ENCODE measurements at regions not wholly inside any gene's neighbourhood (a gene's known extent, or its start where the extent isn't known, plus 50 kb on each side); places are given as distances from the start of the nearest gene placed in this dataset.

DNA sequence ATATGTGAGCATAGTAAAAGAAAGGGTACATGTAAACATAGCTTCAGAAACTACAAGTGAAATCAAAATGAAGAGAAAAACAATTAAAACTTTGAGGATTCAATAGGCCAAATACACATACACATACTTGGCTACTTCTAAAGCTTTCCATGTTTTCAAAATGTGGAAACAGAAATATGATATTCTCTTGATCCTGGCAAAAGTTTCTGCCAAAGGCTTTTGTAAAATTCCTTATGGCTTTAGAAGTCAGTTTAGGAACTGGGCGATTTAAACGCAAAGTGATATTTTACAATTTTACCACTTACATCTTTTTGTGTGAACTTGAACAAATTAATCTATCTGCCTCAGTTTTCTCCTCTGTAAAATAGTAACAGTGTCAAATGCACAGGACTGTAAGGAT is 756.4 kb downstream of the C12orf50 start:
- Histone ChIP-seq H4K20me1 (ENCODE audit: control insufficient read depth, extremely low read depth, insufficient read depth, low read length) (no peaks in the 10 kb centered on the region), H3K4me1 (ENCODE audit: control insufficient read depth, extremely low read depth, insufficient read depth, low read length) (no peaks in the 10 kb centered on the region), H3K27ac (ENCODE audit: control insufficient read depth, insufficient read depth, low read length) (no peak overlapping the region), H3K36me3 (ENCODE audit: control insufficient read depth in 2 of 2, extremely low read depth in 1 of 2, insufficient read depth in 2 of 2, low read length in 2 of 2) (no peaks in the 10 kb centered on the region), H3K9ac (ENCODE audit: control insufficient read depth, extremely low read depth, insufficient read depth, low read length) (no peak overlapping the region), H3K4me2 (ENCODE audit: control insufficient read depth, extremely low read depth, insufficient read depth, low read depth, low read length) (no peak overlapping the region), H2AFZ (ENCODE audit: control insufficient read depth, low read length) (no peak overlapping the region), H3K9me1 (ENCODE audit: control insufficient read depth, extremely low read depth, insufficient read depth, low read length) (no peaks in the 10 kb centered on the region), H3K4me3 (ENCODE audit: control insufficient read depth in 2 of 3, extremely low read depth in 1 of 3, insufficient read depth in 2 of 3, low read depth in 1 of 3, low read length in 3 of 3) (no peak overlapping the region), H3K79me2 (ENCODE audit: control insufficient read depth, insufficient read depth, low read length) (no peaks in the 10 kb centered on the region), H3K27me3 (ENCODE audit: control insufficient read depth, extremely low read depth, insufficient read depth, low read length) (no peaks in the 10 kb centered on the region), H3K9me3 (ENCODE audit: control insufficient read depth, low read depth, low read length) (no peaks in the 10 kb centered on the region)
- TF ChIP-seq CTCF (optimal IDR thresholded peaks at IDR 0.05 in 1 of 3, IDR thresholded peaks at IDR 0.05 in 1 of 3, conservative IDR thresholded peaks at IDR 0.05 in 1 of 3; ENCODE audit: extremely low read depth in 1 of 3, insufficient read depth in 2 of 3, low read length in 3 of 3): no peak
- TF ChIP-seq EZH2 (IDR thresholded peaks at IDR 0.05; ENCODE audit: low read length): no peak
- no peak for FAIRE-seq
- no peak for DNase-seq (ENCODE audit: low read depth, low spot score)
- dilution Hi-C loops (cut with MboI; ENCODE audit: extremely low pct_ligation_motif_present, low sequenced_read_pairs): no loop called here

DNA sequence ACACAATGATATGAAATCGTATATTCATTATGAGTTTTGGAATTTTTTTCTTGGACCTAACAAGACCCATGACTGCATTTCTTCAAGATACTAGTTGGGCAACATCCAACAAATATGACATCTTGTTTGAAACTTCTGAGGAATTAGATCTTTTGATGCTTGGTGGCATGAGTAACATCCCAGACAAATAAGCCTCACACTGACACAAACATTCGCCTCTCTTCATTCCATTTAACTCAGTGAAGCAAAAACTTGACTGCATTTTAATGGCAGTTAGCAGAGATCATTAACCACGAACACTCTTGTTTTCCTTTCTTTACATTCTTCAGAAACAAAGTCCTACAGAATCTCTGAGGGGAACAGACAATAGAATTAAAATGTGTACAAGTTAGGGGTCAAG is 758.3 kb downstream of the C12orf50 start:
- no peak overlapping the region for H3K4me2 ChIP-seq (ENCODE audit: control insufficient read depth, extremely low read depth, insufficient read depth, low read depth, low read length)
- H3K9me1 ChIP-seq (ENCODE audit: control insufficient read depth, extremely low read depth, insufficient read depth, low read length): no peaks in the 10 kb centered on the region
- H3K79me2 ChIP-seq (ENCODE audit: control insufficient read depth, insufficient read depth, low read length): no peaks in the 10 kb centered on the region
- no peaks in the 10 kb centered on the region for H4K20me1 ChIP-seq (ENCODE audit: control insufficient read depth, extremely low read depth, insufficient read depth, low read length)
- DNase-seq (ENCODE audit: low read depth, low spot score) (no peak), FAIRE-seq (peak; percentile 49)
- no peak overlapping the region for H3K27ac ChIP-seq (ENCODE audit: control insufficient read depth, insufficient read depth, low read length)
- H3K36me3 ChIP-seq (ENCODE audit: control insufficient read depth in 2 of 2, extremely low read depth in 1 of 2, insufficient read depth in 2 of 2, low read length in 2 of 2): no peaks in the 10 kb centered on the region
- H3K4me1 ChIP-seq (ENCODE audit: control insufficient read depth, extremely low read depth, insufficient read depth, low read length): no peaks in the 10 kb centered on the region
- no peak overlapping the region for H3K9ac ChIP-seq (ENCODE audit: control insufficient read depth, extremely low read depth, insufficient read depth, low read length)
- dilution Hi-C loops (cut with MboI; ENCODE audit: extremely low pct_ligation_motif_present, low sequenced_read_pairs): no loop called here
- no peaks in the 10 kb centered on the region for H3K9me3 ChIP-seq (ENCODE audit: control insufficient read depth, low read depth, low read length)
- H2AFZ ChIP-seq (ENCODE audit: control insufficient read depth, low read length): no peak overlapping the region
- TF ChIP-seq EZH2 (IDR thresholded peaks at IDR 0.05; ENCODE audit: low read length) (no peak), CTCF (optimal IDR thresholded peaks at IDR 0.05 in 1 of 3, IDR thresholded peaks at IDR 0.05 in 1 of 3, conservative IDR thresholded peaks at IDR 0.05 in 1 of 3; ENCODE audit: extremely low read depth in 1 of 3, insufficient read depth in 2 of 3, low read length in 3 of 3) (no peak)
- no peaks in the 10 kb centered on the region for H3K27me3 ChIP-seq (ENCODE audit: control insufficient read depth, extremely low read depth, insufficient read depth, low read length)
- H3K4me3 ChIP-seq (ENCODE audit: control insufficient read depth in 2 of 3, extremely low read depth in 1 of 3, insufficient read depth in 2 of 3, low read depth in 1 of 3, low read length in 3 of 3): no peak overlapping the region

Data from keratinocyte (primary cell).